K562 (cell line): ENCODE measurements at regions not wholly inside any gene's neighbourhood (a gene's known extent, or its start where the extent isn't known, plus 50 kb on each side); places are given as distances from the start of the nearest gene placed in this dataset.

Experiments
- ATAC-seq: fragments of 200-7000 bp; cut with Tn5 transposase; 3 replicates; pipeline ENCODE4 v1.9.1; 2020; ENCODE audit warnings: moderate library complexity
- BruUV-seq: library from RNA; stranded (reverse); fragments of 400-500 nt; replicated peaks from 2 replicates; lab custom pipeline; 2021; lab: Mats Ljungman, UMichigan
- CTCF ChIA-PET: fragments of 300-600 bp; formaldehyde crosslinking; extraction: SDS; loops from one replicate; lab custom pipeline; 2021; ENCODE audit warnings: low intra/inter-chr PET ratio; lab: Yijun Ruan, JAX
- POLR2A ChIA-PET: fragments of 300-600, 350-650 bp; sonication (Branson Sonifier 250); formaldehyde crosslinking; extraction: SDS; loops from one replicate; lab custom pipeline; 2021; ENCODE audit warnings: antibody characterized with exemption, inconsistent platforms; lab: Yijun Ruan, JAX
- DNase-seq, 4 experiments: peaks; one replicate each; pipeline versions ENCODE4 v3.0.0 to v3.0.0-alpha.2; 2011 to 2018; ENCODE audit warnings: low spot score in 3 of 4, mixed read lengths in 3 of 4; ENCODE audit errors: extremely low read depth in 1 of 4
- FAIRE-seq: peaks from 2 replicates; lab custom pipeline; 2011; peaks lifted over from hg19 to GRCh38; lab: Jason Lieb, UNC
- H2AFZ ChIP-seq: 2 replicates; pipeline ENCODE4 v1.6.0; 2011; ENCODE audit warnings: low read depth, low read length, control low read depth, inconsistent platforms
- H3K27ac ChIP-seq: fragments of 200-600 bp; 3 replicates; pipeline ENCODE4 v1.8.0; 2011; ENCODE audit warnings: low read depth, mild to moderate bottlenecking, control low read depth, inconsistent platforms, low read length, moderate library complexity, mixed read lengths; ENCODE audit errors: extremely low read depth
- H3K27me3 ChIP-seq, 2 experiments: fragments of 300-600 bp in 1 of 2; 2 replicates in 1 of 2; 3 replicates in 1 of 2; pipeline versions ENCODE4 v1.6.0 to v1.8.0; 2011; ENCODE audit warnings: inconsistent platforms in 2 of 2, low read length in 2 of 2, mild to moderate bottlenecking in 1 of 2, mixed read lengths in 1 of 2, moderate library complexity in 1 of 2; ENCODE audit not compliant: control insufficient read depth in 2 of 2, insufficient read depth in 2 of 2
- H3K36me3 ChIP-seq: fragments of 300-600 bp; 3 replicates; pipeline ENCODE4 v1.8.0; 2011; ENCODE audit warnings: mild to moderate bottlenecking, low read length, inconsistent platforms; ENCODE audit not compliant: control insufficient read depth, insufficient read depth
- H3K4me1 ChIP-seq, 2 experiments: fragments of 200-600 bp in 1 of 2; replicated peaks in 1 of 2; 2 replicates in 1 of 2; 3 replicates in 1 of 2; pipeline versions ENCODE4 v1.5.1 to v1.8.0; 2011; ENCODE audit warnings: inconsistent platforms in 2 of 2, low read length in 2 of 2, mild to moderate bottlenecking in 1 of 2, mixed read lengths in 1 of 2, moderate library complexity in 1 of 2; ENCODE audit not compliant: control insufficient read depth in 2 of 2, insufficient read depth in 2 of 2
- H3K4me2 ChIP-seq: 2 replicates; pipeline ENCODE4 v1.6.1; 2011; ENCODE audit warnings: low read length, control low read depth, inconsistent platforms, mixed read lengths; ENCODE audit not compliant: insufficient read depth
- H3K4me3 ChIP-seq: fragments of 200-600 bp; sonication (generic), shearing (Covaris generic); 2 replicates; pipeline ENCODE4 v1.5.1; 2016; ENCODE audit warnings: control low read depth, inconsistent platforms
- H3K79me2 ChIP-seq: fragments of 200-600 bp; 3 replicates; pipeline ENCODE4 v1.8.0; 2011; ENCODE audit warnings: low read length, inconsistent platforms; ENCODE audit not compliant: control insufficient read depth, insufficient read depth
- H3K9ac ChIP-seq, 2 experiments: 2 replicates each; pipeline versions ENCODE4 v1.6.0 to v1.6.1; 2011; ENCODE audit warnings: low read depth in 2 of 2, low read length in 2 of 2, control low read depth in 1 of 2, inconsistent platforms in 1 of 2, mild to moderate bottlenecking in 1 of 2, mixed read lengths in 1 of 2; ENCODE audit not compliant: insufficient read depth in 1 of 2
- H3K9me1 ChIP-seq: one replicate; pipeline ENCODE4 v1.6.0; 2011; ENCODE audit warnings: inconsistent platforms, mild to moderate bottlenecking, low read length, moderate library complexity; ENCODE audit not compliant: control insufficient read depth, insufficient read depth
- H3K9me3 ChIP-seq: replicated peaks from 2 replicates; pipeline ENCODE4 v1.5.1; 2011; ENCODE audit warnings: low read depth, low read length, inconsistent platforms; ENCODE audit not compliant: control insufficient read depth, insufficient read depth
- H4K20me1 ChIP-seq: replicated peaks from 2 replicates; pipeline ENCODE4 v1.6.1; 2011; ENCODE audit warnings: low read length, inconsistent platforms, mixed read lengths; ENCODE audit not compliant: control insufficient read depth, insufficient read depth
- BHLHE40 ChIP-seq: IDR thresholded peaks from 2 replicates; pipeline ENCODE4 v1.6.1; 2011; ENCODE audit warnings: low read length, improper control_type of control experiment
- BMI1 ChIP-seq: fragments of 150-350 bp; IDR thresholded peaks from 2 replicates; pipeline ENCODE4 v1.6.1; 2014; ENCODE audit warnings: low read length
- DPF2 ChIP-seq: fragments of 450-650 bp; IDR thresholded peaks from 2 replicates; pipeline ENCODE4 v1.6.1; 2016
- HNRNPUL1 ChIP-seq: fragments of 200-400 bp; formaldehyde crosslinking; IDR thresholded peaks from 2 replicates; pipeline ENCODE4 v1.6.1; 2017; ENCODE audit warnings: low read length
- KAT7 ChIP-seq: sonication (generic); formaldehyde crosslinking; IDR thresholded peaks from 2 replicates; pipeline ENCODE4 v1.8.0; 2022; ENCODE audit warnings: missing genetic modification reagents, mild to moderate bottlenecking, borderline replicate concordance
- POLR2A ChIP-seq: fragments of 450-650 bp; conservative IDR thresholded peaks from 2 replicates; pipeline ENCODE4 v1.6.1; 2016
- POLR2G ChIP-seq: fragments of 200-400 bp; formaldehyde crosslinking; IDR thresholded peaks from 2 replicates; pipeline ENCODE4 v1.6.1; 2017; ENCODE audit warnings: low read depth, mild to moderate bottlenecking, antibody characterized with exemption, low read length, moderate library complexity
- RFX1 ChIP-seq: fragments of 450-650 bp; IDR thresholded peaks from 2 replicates; pipeline ENCODE4 v1.6.1; 2016; ENCODE audit warnings: mild to moderate bottlenecking, moderate library complexity
- YBX1 ChIP-seq: fragments of 450-650 bp; IDR thresholded peaks from 2 replicates; pipeline ENCODE4 v1.7.1; 2016; ENCODE audit warnings: mild to moderate bottlenecking
- WGBS: fragments of 100-300 bp; shearing (Covaris generic); methylation state at CpG from one replicate; pipeline ENCODE4 v1.1.6; 2016; ENCODE audit warnings: low coverage, mixed read lengths; ENCODE audit not compliant: insufficient coverage; ENCODE audit errors: missing lambda C conversion rate; 5-methylcytosine and 5-hydroxymethylcytosine counted together
- in situ Hi-C: fragments of 300-500 bp; cut with MboI; formaldehyde crosslinking; loops from 4 replicates; pipeline ENCODE4 v1.15.0; 2018; ENCODE audit warnings: inconsistent platforms, mixed read lengths
- intact Hi-C: fragments of 100-400 bp; cut with micrococcal nuclease; formaldehyde crosslinking; loops from 2 replicates; pipeline ENCODE4 v1.14.2; 2022
- TF ChIP-seq, protein P1 (sequence below): fragments of 150-350 bp; IDR thresholded peaks from 2 replicates; pipeline ENCODE4 v1.6.1; 2014; ENCODE audit warnings: low read depth, mild to moderate bottlenecking, low read length, borderline replicate concordance
- TF ChIP-seq, protein P2 (sequence below): fragments of 250-450 bp; sonication (Bioruptor Pico); IDR thresholded peaks from 2 replicates; pipeline ENCODE4 v1.5.0; 2021
- TF ChIP-seq, protein P3 (sequence below): sonication (generic); formaldehyde crosslinking; IDR thresholded peaks from 2 replicates; pipeline ENCODE4 v1.9.0; 2022; ENCODE audit warnings: mild to moderate bottlenecking, missing genetic modification reagents

DNA sequence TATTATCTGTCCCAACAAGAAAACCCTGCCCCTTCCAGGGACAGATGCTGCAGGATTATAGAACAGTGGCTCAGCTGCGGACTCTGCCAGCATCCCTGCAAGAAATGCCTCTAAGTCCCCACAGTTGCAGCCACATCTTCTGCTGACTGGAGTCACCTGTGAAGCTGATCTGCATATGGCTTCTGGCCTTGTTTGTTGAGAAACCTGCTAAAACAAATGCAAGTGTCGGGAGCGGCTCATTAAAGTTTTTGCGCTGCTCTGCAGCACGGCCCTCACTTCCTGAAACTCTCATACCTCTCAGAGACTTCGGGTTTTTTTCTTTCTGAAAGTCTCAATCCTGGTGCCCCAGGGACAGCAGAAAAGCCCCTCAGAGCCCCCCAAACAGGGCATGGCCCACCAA, 725.0 kb downstream of the UQCRFS1 start:
- 61% methylated on average over 6 of the region's 6 CpGs for WGBS
- TF ChIP-seq DPF2, result no peak
- TF ChIP-seq, protein P1, sequence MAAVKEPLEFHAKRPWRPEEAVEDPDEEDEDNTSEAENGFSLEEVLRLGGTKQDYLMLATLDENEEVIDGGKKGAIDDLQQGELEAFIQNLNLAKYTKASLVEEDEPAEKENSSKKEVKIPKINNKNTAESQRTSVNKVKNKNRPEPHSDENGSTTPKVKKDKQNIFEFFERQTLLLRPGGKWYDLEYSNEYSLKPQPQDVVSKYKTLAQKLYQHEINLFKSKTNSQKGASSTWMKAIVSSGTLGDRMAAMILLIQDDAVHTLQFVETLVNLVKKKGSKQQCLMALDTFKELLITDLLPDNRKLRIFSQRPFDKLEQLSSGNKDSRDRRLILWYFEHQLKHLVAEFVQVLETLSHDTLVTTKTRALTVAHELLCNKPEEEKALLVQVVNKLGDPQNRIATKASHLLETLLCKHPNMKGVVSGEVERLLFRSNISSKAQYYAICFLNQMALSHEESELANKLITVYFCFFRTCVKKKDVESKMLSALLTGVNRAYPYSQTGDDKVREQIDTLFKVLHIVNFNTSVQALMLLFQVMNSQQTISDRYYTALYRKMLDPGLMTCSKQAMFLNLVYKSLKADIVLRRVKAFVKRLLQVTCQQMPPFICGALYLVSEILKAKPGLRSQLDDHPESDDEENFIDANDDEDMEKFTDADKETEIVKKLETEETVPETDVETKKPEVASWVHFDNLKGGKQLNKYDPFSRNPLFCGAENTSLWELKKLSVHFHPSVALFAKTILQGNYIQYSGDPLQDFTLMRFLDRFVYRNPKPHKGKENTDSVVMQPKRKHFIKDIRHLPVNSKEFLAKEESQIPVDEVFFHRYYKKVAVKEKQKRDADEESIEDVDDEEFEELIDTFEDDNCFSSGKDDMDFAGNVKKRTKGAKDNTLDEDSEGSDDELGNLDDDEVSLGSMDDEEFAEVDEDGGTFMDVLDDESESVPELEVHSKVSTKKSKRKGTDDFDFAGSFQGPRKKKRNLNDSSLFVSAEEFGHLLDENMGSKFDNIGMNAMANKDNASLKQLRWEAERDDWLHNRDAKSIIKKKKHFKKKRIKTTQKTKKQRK, result no peak
- no peak for TF ChIP-seq POLR2A
- TF ChIP-seq KAT7 (CRISPR knock-in tag), result no peak
- no peak for TF ChIP-seq RFX1
- TF ChIP-seq, protein P2, sequence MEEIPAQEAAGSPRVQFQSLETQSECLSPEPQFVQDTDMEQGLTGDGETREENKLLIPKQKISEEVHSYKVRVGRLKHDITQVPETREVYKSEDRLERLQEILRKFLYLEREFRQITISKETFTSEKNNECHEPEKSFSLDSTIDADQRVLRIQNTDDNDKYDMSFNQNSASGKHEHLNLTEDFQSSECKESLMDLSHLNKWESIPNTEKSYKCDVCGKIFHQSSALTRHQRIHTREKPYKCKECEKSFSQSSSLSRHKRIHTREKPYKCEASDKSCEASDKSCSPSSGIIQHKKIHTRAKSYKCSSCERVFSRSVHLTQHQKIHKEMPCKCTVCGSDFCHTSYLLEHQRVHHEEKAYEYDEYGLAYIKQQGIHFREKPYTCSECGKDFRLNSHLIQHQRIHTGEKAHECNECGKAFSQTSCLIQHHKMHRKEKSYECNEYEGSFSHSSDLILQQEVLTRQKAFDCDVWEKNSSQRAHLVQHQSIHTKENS (CRISPR knock-in tag), result no peak
- TF ChIP-seq, protein P3, sequence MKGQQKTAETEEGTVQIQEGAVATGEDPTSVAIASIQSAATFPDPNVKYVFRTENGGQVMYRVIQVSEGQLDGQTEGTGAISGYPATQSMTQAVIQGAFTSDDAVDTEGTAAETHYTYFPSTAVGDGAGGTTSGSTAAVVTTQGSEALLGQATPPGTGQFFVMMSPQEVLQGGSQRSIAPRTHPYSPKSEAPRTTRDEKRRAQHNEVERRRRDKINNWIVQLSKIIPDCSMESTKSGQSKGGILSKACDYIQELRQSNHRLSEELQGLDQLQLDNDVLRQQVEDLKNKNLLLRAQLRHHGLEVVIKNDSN, result no peak
- no peak for TF ChIP-seq HNRNPUL1
- no peak for TF ChIP-seq BHLHE40
- no peak for TF ChIP-seq BMI1
- TF ChIP-seq YBX1, result no peak
- no peak for TF ChIP-seq POLR2G
- ChIA-PET CTCF (no interaction called here), POLR2A (interaction anchor here (0.8 kb wide), 1 partner anchor 271 kb away, joined by 3 read pairs; no protein-coding TSS in a partner anchor)
- H3K9me3 ChIP-seq, result no peaks in the 10 kb centered on the region
- no peaks in the 10 kb centered on the region for H3K9me1 ChIP-seq
- H3K36me3 ChIP-seq, result peaks cover 83% of the 10 kb centered on the region
- ATAC-seq (no peak), DNase-seq (no peak), FAIRE-seq (no peak)
- H4K20me1 ChIP-seq, result peaks cover 56% of the 10 kb centered on the region; the same call in 1 of the 2 replicates
- H3K79me2 ChIP-seq, result peaks cover 92% of the 10 kb centered on the region
- no peak overlapping the region for H3K9ac ChIP-seq
- H3K27me3 ChIP-seq, result no peaks in the 10 kb centered on the region
- no peak overlapping the region for H3K4me3 ChIP-seq
- no peak overlapping the region for H3K27ac ChIP-seq
- no peak overlapping the region for H3K4me2 ChIP-seq
- no peak overlapping the region for H2AFZ ChIP-seq
- peaks cover 8 to 13% of the 10 kb centered on the region in 2 experiments; a peak in 4 of 5 replicates for H3K4me1 ChIP-seq
- intact Hi-C loops (loop anchor here (5.0 kb wide), 1 partner anchor 144 kb away; no protein-coding TSS in a partner anchor), in situ Hi-C loops (no loop called here)
- no TSS peak for BruUV-seq
